Stimulated activated CD4-positive, alpha-beta T cell treated with anti-CD3 and anti-CD28 coated beads, Interleukin-12 subunit alpha, Interleukin-12 subunit beta, amount 100 ng/mL, for 48 hours (primary cell): ENCODE measurements at regions not wholly inside any gene's neighbourhood (a gene's known extent, or its start where the extent isn't known, plus 50 kb on each side); places are given as distances from the start of the nearest gene placed in this dataset.

ENCODE experiments used
- DNase-seq, 3 donors: peaks; one replicate each; pipeline ENCODE4 v3.0.0-alpha.2; 2020; ENCODE audit warnings: low read depth in 2 of 3, low spot score in 1 of 3

- DNase-seq: no peak
Measured at GRCh38 chr2:128380061-128380889, 61.6 kb upstream of the HS6ST1 start.

- DNase-seq: no peak
Measured at GRCh38 chr2:128380961-128381938, 62.6 kb upstream of the HS6ST1 start.

GRCh38 chr2:128384446-128384845, 65.8 kb upstream of the HS6ST1 start:
- DNase-seq: no peak

GRCh38 chr2:128384956-128385355, 66.3 kb upstream of the HS6ST1 start:
- no peak for DNase-seq

- DNase-seq: no peak
Measured at GRCh38 chr2:128385365-128385764, 66.7 kb upstream of the HS6ST1 start.

GRCh38 chr2:128386066-128386465, 67.4 kb upstream of the HS6ST1 start:
- DNase-seq: no peak

GRCh38 chr2:128388499-128388941, 69.9 kb upstream of the HS6ST1 start:
- no peak for DNase-seq

- no peak for DNase-seq
Measured at GRCh38 chr2:128389388-128390086, 70.9 kb upstream of the HS6ST1 start.

GRCh38 chr2:128390256-128390990, 71.8 kb upstream of the HS6ST1 start:
- DNase-seq: no peak

GRCh38 chr2:128390991-128391630, 72.4 kb upstream of the HS6ST1 start:
- no peak for DNase-seq

GRCh38 chr2:128391679-128392078, 73.0 kb upstream of the HS6ST1 start:
- DNase-seq: no peak

- no peak for DNase-seq
Measured at GRCh38 chr2:128392207-128392606, 73.5 kb upstream of the HS6ST1 start.

- DNase-seq: no peak
Measured at GRCh38 chr2:128394007-128394730, 75.5 kb upstream of the HS6ST1 start.

- DNase-seq: no peak
Measured at GRCh38 chr2:128395196-128395595, 76.5 kb upstream of the HS6ST1 start.

- no peak for DNase-seq
Measured at GRCh38 chr2:128395640-128396499, 77.2 kb upstream of the HS6ST1 start.

- no peak for DNase-seq
Measured at GRCh38 chr2:128396500-128396891, 77.8 kb upstream of the HS6ST1 start.

- DNase-seq: no peak
Measured at GRCh38 chr2:128396946-128397345, 78.3 kb upstream of the HS6ST1 start.

GRCh38 chr2:128399256-128399655, 80.6 kb upstream of the HS6ST1 start:
- no peak for DNase-seq
